ENCODE measurements at regions not wholly inside any gene's neighbourhood (a gene's known extent, or its start where the extent isn't known, plus 50 kb on each side); places are given as distances from the start of the nearest gene placed in this dataset.
A peak's percentile ranks its signal among the peaks of the same experiment; 100 is the strongest.

DNA sequence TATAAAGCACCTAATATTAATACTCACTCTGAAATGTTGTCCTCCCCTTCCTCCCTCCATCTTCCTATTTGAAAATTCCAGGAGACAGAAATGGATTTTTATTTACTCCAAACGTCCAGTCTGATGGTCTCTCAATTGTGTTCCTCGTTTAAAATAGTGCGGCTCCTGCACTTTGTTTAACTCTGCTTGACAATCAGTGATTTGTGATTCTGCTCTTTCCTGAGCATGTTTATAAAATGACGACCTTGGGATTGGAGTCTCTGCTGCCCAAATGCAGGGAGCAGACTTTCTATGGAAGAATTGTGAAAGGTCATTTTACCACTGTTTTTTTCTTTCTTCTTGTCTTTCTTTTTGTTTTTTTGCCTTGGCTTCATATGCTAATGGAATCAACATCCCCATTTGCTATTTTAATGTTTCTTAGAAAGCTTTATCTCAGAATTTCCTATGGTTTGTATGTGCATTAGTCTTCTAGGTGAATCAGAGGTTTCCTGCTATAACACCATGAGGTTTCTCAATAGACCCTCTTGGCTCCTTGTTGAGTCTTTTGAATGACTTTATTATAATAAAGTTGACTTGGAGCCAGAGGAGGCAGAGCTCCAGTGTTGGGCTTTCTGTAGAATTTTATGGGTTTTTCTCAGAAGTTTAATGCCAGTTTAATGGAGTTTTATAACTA is 376.5 kb downstream of the CDH11 start:
- no peaks in the 10 kb centered on the region for H3K4me1 Mint-ChIP-seq (ENCODE audit: low read depth)
- no peak for DNase-seq
- no peaks in the 10 kb centered on the region for H3K36me3 Mint-ChIP-seq (ENCODE audit: low read depth)
- no peaks in the 10 kb centered on the region for H3K9me3 Mint-ChIP-seq
- no peak overlapping the region for H3K4me3 Mint-ChIP-seq
- H3K27ac Mint-ChIP-seq, result no peak overlapping the region
- H3K27me3 Mint-ChIP-seq (ENCODE audit: insufficient read depth), result peaks cover 13% of the 10 kb centered on the region
- no peak for TF ChIP-seq CTCF (IDR thresholded peaks at IDR 0.05)

GRCh38 chr16:64742455-64743223 is 379.2 kb downstream of the CDH11 start:
- no peaks in the 10 kb centered on the region for H3K36me3 Mint-ChIP-seq (ENCODE audit: low read depth)

DNA sequence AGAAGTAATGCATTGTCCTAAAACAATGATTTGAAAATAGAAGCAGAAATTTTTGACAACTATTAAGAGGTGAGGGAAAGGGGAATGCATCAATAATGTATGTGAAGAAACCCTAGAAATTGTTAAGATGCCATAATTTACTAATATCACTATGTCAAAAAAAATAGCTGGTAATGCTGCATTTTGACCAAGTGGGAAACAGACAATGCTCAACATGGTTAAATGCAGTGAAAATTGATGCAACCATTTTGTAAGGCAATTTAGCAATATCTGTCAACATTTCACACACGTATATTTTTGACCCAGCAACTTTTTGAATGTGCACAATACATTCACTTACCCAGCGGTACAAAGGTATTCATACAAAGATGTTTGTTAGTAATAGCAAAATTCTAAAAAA is 381.6 kb downstream of the CDH11 start:
- Mint-ChIP-seq H3K4me3 (no peak overlapping the region), H3K9me3 (no peaks in the 10 kb centered on the region), H3K36me3 (ENCODE audit: low read depth) (no peaks in the 10 kb centered on the region), H3K4me1 (ENCODE audit: low read depth) (peaks cover 10% of the 10 kb centered on the region), H3K27me3 (ENCODE audit: insufficient read depth) (peaks cover 11% of the 10 kb centered on the region), H3K27ac (no peak overlapping the region)
- DNase-seq, result no peak
- TF ChIP-seq CTCF (IDR thresholded peaks at IDR 0.05), result no peak

More at GRCh38 chr16:64742455-64743223, 379.2 kb downstream of the CDH11 start:
- no peak for DNase-seq
- H3K9me3 Mint-ChIP-seq, result no peaks in the 10 kb centered on the region
- TF ChIP-seq CTCF (IDR thresholded peaks at IDR 0.05), result no peak
- no peak overlapping the region for H3K4me3 Mint-ChIP-seq
- peaks cover 13% of the 10 kb centered on the region for H3K27me3 Mint-ChIP-seq (ENCODE audit: insufficient read depth)
- no peak overlapping the region for H3K27ac Mint-ChIP-seq
- H3K4me1 Mint-ChIP-seq (ENCODE audit: low read depth), result peaks cover 10% of the 10 kb centered on the region

GRCh38 chr16:64738321-64738960 is 383.4 kb downstream of the CDH11 start:
- H3K9me3 Mint-ChIP-seq, result no peaks in the 10 kb centered on the region
- H3K27ac Mint-ChIP-seq, result no peak overlapping the region
- H3K4me1 Mint-ChIP-seq (ENCODE audit: low read depth), result peaks cover 10% of the 10 kb centered on the region
- H3K4me3 Mint-ChIP-seq, result no peak overlapping the region
- peak; percentile 46 for DNase-seq
- no peaks in the 10 kb centered on the region for H3K36me3 Mint-ChIP-seq (ENCODE audit: low read depth)
- peaks cover 4% of the 10 kb centered on the region for H3K27me3 Mint-ChIP-seq (ENCODE audit: insufficient read depth)
- no peak for TF ChIP-seq CTCF (IDR thresholded peaks at IDR 0.05)

DNA sequence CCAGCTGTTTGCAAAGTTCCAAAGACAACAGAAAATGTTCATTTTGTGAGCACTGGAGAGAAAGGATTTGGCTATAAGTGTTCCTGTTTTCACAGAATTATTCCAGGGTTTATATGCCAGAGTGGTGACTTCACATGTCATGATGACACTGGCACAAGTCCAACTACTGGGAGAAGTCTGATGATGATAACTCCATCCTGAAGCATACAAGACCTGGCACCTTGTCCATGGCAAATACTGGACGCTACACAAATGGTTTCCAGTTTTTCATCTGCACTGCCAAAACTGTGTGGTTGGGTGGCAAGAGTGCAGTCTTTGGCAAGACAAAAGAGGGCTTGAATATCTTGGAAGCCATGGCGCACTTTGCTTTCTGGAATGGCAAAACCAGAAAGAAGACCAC is 385.0 kb downstream of the CDH11 start:
- H3K4me1 Mint-ChIP-seq (ENCODE audit: low read depth), result peaks cover 10% of the 10 kb centered on the region
- H3K27me3 Mint-ChIP-seq (ENCODE audit: insufficient read depth), result peaks cover 4% of the 10 kb centered on the region
- DNase-seq, result no peak
- TF ChIP-seq CTCF (IDR thresholded peaks at IDR 0.05), result no peak
- H3K4me3 Mint-ChIP-seq, result no peak overlapping the region
- H3K9me3 Mint-ChIP-seq, result no peaks in the 10 kb centered on the region
- H3K36me3 Mint-ChIP-seq (ENCODE audit: low read depth), result no peaks in the 10 kb centered on the region
- H3K27ac Mint-ChIP-seq, result no peak overlapping the region

Measured in HFFc6 (cell line).